MCF 10A (cell line): ENCODE measurements at regions not wholly inside any gene's neighbourhood (a gene's known extent, or its start where the extent isn't known, plus 50 kb on each side); places are given as distances from the start of the nearest gene placed in this dataset.

Experiments used
- BruUV-seq: library from RNA; stranded (reverse); fragments of 400-500 nt; replicated peaks from 2 replicates; lab custom pipeline; 2021; lab: Mats Ljungman, UMichigan
- CTCF ChIA-PET: fragments of 300-600 bp; sonication (Branson Sonifier 250); formaldehyde crosslinking; extraction: SDS; loops from one replicate; lab custom pipeline; 2021; ENCODE audit warnings: antibody characterized with exemption, inconsistent platforms; lab: Yijun Ruan, JAX
- POLR2A ChIA-PET: fragments of 300-600, 350-650 bp; sonication (Branson Sonifier 250); formaldehyde crosslinking; extraction: SDS; loops from one replicate; lab custom pipeline; 2020; ENCODE audit warnings: antibody characterized with exemption, inconsistent platforms; lab: Yijun Ruan, JAX
- DNase-seq: peaks from one replicate; pipeline ENCODE4 v3.0.0-alpha.2; 2018; ENCODE audit not compliant: unreplicated experiment
- H3K27ac Mint-ChIP-seq: one replicate; pipeline ENCODE4 v1.8.0; 2022; ENCODE audit warnings: mild to moderate bottlenecking, low read depth, mixed read lengths; ENCODE audit not compliant: unreplicated experiment
- H3K27me3 Mint-ChIP-seq: one replicate; pipeline ENCODE4 v1.8.0; 2022; ENCODE audit warnings: mixed read lengths; ENCODE audit not compliant: insufficient read depth, unreplicated experiment
- H3K36me3 Mint-ChIP-seq: one replicate; pipeline ENCODE4 v1.8.0; 2022; ENCODE audit warnings: mild to moderate bottlenecking, moderate library complexity, mixed read lengths; ENCODE audit not compliant: insufficient read depth, unreplicated experiment
- H3K4me1 Mint-ChIP-seq: one replicate; pipeline ENCODE4 v1.8.0; 2022; ENCODE audit warnings: mixed read lengths; ENCODE audit not compliant: insufficient read depth, unreplicated experiment
- H3K4me3 Mint-ChIP-seq: one replicate; pipeline ENCODE4 v1.8.0; 2022; ENCODE audit warnings: mild to moderate bottlenecking, moderate library complexity, mixed read lengths; ENCODE audit not compliant: unreplicated experiment
- H3K9me3 Mint-ChIP-seq: one replicate; pipeline ENCODE4 v1.8.0; 2022; ENCODE audit warnings: mixed read lengths; ENCODE audit not compliant: unreplicated experiment
- intact Hi-C: fragments of 100-400 bp; cut with micrococcal nuclease; formaldehyde crosslinking; loops from 2 replicates; pipeline ENCODE4 v1.14.1; 2022
- TF ChIP-seq, protein P1 (sequence below): fragments of 200-600 bp; IDR thresholded peaks from one replicate; pipeline ENCODE4 v1.8.0; 2022; ENCODE audit warnings: antibody characterized with exemption, mild to moderate bottlenecking; ENCODE audit not compliant: unreplicated experiment

DNA sequence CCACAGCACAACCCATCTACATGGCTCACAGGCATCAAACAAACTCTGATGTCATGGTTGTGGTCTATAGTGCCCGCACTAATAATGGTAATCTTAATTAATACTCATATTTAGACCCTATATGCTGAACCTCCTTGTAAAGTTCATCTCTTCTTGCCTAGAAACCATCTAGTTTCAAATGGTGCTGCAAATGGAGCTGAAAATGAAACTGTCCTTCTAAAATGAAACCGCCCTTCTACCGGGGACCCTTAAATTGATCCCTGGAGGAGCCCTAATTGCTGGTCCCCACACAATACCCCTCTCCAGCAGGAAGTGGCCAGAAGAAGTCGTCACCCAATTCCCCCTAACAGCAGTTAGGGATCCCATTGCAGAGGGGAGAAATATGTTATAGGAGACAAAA is 612.6 kb downstream of the MRPL39 start:
- intact Hi-C loops, result no loop called here
- ChIA-PET CTCF (interaction anchor here (0.6 to 1.3 kb wide), 2 partner anchors 8 to 58 kb away, joined by 3 read pairs; no protein-coding TSS in a partner anchor), POLR2A (no interaction called here)
- H3K4me1 Mint-ChIP-seq, result peaks cover 12% of the 10 kb centered on the region
- BruUV-seq, result no TSS peak
- H3K27me3 Mint-ChIP-seq, result no peaks in the 10 kb centered on the region
- no peak overlapping the region for H3K27ac Mint-ChIP-seq
- H3K4me3 Mint-ChIP-seq, result no peak overlapping the region
- no peak for DNase-seq
- no peaks in the 10 kb centered on the region for H3K36me3 Mint-ChIP-seq
- TF ChIP-seq, protein P1, sequence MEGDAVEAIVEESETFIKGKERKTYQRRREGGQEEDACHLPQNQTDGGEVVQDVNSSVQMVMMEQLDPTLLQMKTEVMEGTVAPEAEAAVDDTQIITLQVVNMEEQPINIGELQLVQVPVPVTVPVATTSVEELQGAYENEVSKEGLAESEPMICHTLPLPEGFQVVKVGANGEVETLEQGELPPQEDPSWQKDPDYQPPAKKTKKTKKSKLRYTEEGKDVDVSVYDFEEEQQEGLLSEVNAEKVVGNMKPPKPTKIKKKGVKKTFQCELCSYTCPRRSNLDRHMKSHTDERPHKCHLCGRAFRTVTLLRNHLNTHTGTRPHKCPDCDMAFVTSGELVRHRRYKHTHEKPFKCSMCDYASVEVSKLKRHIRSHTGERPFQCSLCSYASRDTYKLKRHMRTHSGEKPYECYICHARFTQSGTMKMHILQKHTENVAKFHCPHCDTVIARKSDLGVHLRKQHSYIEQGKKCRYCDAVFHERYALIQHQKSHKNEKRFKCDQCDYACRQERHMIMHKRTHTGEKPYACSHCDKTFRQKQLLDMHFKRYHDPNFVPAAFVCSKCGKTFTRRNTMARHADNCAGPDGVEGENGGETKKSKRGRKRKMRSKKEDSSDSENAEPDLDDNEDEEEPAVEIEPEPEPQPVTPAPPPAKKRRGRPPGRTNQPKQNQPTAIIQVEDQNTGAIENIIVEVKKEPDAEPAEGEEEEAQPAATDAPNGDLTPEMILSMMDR, result no peak
- H3K9me3 Mint-ChIP-seq, result no peaks in the 10 kb centered on the region

DNA sequence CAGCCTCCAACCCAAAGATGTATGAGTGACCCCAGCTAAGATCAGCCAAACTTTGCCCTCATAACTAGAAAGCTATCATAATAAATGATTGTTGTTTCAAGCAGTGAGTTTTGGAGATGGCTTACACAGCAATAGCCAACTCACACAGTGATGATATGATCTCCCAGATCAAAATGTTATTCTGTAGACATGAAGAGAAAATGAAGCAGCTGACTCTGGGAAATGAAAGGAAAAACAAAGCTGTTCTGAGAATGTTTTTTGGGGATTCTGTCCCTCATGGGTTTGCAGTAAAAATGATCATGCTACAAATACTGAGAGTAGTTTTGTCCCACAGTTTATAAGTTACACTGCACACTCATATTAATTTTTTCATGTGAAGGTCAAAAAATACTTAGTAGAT is 617.8 kb downstream of the MRPL39 start:
- ChIA-PET CTCF (interaction anchor here (0.6 kb wide), 1 partner anchor 15 kb away, joined by 3 read pairs; no protein-coding TSS in a partner anchor), POLR2A (no interaction called here)
- BruUV-seq, result no TSS peak
- no peaks in the 10 kb centered on the region for H3K27me3 Mint-ChIP-seq
- TF ChIP-seq, protein P1, result no peak
- H3K4me3 Mint-ChIP-seq, result no peak overlapping the region
- H3K27ac Mint-ChIP-seq, result no peak overlapping the region
- no peak for DNase-seq
- intact Hi-C loops, result no loop called here
- no peaks in the 10 kb centered on the region for H3K36me3 Mint-ChIP-seq
- H3K9me3 Mint-ChIP-seq, result peaks cover 7% of the 10 kb centered on the region
- peaks cover 4% of the 10 kb centered on the region for H3K4me1 Mint-ChIP-seq

DNA sequence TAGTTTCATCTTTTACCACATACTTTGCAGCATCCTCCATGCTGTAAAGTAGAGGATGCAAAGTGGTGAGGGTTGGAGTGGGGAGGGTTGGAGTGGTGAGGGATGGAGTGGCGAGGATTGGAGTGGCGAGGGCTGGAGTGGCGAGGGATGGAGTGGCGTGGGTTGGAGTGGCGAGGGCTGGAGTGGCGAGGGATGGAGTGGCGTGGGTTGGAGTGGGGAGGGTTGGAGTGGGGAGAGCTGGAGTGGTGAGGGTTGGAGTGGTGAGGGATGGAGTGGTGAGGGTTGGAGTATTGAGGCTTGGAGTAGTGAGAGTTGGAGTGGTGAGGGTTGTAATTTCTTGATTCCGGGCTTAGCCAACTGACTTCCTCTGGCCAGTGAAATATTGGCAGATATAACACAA is 618.3 kb downstream of the MRPL39 start:
- no peak overlapping the region for H3K4me3 Mint-ChIP-seq
- H3K27ac Mint-ChIP-seq, result no peak overlapping the region
- no TSS peak for BruUV-seq
- no peak for DNase-seq
- intact Hi-C loops, result no loop called here
- TF ChIP-seq, protein P1, result no peak
- H3K27me3 Mint-ChIP-seq, result no peaks in the 10 kb centered on the region
- POLR2A ChIA-PET, result no interaction called here
- CTCF ChIA-PET, result interaction anchor here (0.6 kb wide), 1 partner anchor 15 kb away, joined by 3 read pairs; no protein-coding TSS in a partner anchor
- H3K36me3 Mint-ChIP-seq, result no peaks in the 10 kb centered on the region
- H3K4me1 Mint-ChIP-seq, result peaks cover 7% of the 10 kb centered on the region
- H3K9me3 Mint-ChIP-seq, result peaks cover 7% of the 10 kb centered on the region

DNA sequence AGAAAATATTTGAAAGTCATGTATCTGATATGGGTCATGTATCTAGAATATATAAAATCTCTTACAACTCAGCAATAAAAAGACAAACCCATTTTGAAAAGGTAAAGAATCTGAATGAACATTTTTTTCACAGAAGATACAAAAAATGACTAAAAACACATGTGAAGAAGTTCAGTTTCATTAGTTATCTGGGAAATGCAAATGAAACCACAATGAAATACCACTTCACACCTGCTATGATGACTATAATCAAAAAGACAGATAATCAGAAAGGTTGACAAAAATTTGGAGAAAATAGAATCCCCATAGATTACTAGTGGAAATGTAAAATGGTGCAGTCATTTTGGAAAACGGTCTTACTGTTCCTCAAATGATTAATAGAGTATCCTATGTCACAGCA is 631.0 kb downstream of the MRPL39 start:
- DNase-seq, result no peak
- H3K4me3 Mint-ChIP-seq, result no peak overlapping the region
- no peaks in the 10 kb centered on the region for H3K4me1 Mint-ChIP-seq
- intact Hi-C loops, result no loop called here
- ChIA-PET POLR2A (no interaction called here), CTCF (no interaction called here)
- no TSS peak for BruUV-seq
- no peak overlapping the region for H3K27ac Mint-ChIP-seq
- peaks cover 7% of the 10 kb centered on the region for H3K9me3 Mint-ChIP-seq
- TF ChIP-seq, protein P1, result no peak
- H3K36me3 Mint-ChIP-seq, result no peaks in the 10 kb centered on the region
- no peaks in the 10 kb centered on the region for H3K27me3 Mint-ChIP-seq
